CD4-positive, alpha-beta memory T cell (primary cell): ENCODE measurements at regions not wholly inside any gene's neighbourhood (a gene's known extent, or its start where the extent isn't known, plus 50 kb on each side); places are given as distances from the start of the nearest gene placed in this dataset.

Experiments
- CTCF ChIA-PET: fragments of 350-600 bp; sonication (Branson Sonifier 250); formaldehyde crosslinking; loops from one replicate; lab custom pipeline; 2021; ENCODE audit warnings: inconsistent platforms; ENCODE audit not compliant: partially characterized antibody; lab: Charles Lee
- POLR2A ChIA-PET: fragments of 350-600 bp; sonication (Branson Sonifier 250); formaldehyde crosslinking; loops from one replicate; lab custom pipeline; 2021; ENCODE audit not compliant: partially characterized antibody; lab: Charles Lee
- DNase-seq, 5 donors: peaks; one replicate each; pipeline versions ENCODE4 v3.0.0 to v3.0.0-alpha.2; 2020 to 2022; ENCODE audit warnings: mixed read lengths in 1 of 5
- H3K27ac ChIP-seq: one replicate; pipeline ENCODE4 v1.7.0; 2013; ENCODE audit warnings: low read depth, low read length
- H3K27me3 ChIP-seq: 2 replicates; pipeline ENCODE4 v1.7.0; 2013; ENCODE audit warnings: mild to moderate bottlenecking, low read length, moderate library complexity; ENCODE audit not compliant: insufficient read depth
- H3K36me3 ChIP-seq: 2 replicates; pipeline ENCODE4 v1.7.0; 2013; ENCODE audit warnings: mild to moderate bottlenecking, low read length, moderate library complexity; ENCODE audit not compliant: insufficient read depth
- H3K4me1 ChIP-seq: 2 replicates; pipeline ENCODE4 v1.7.0; 2013; ENCODE audit warnings: mild to moderate bottlenecking, low read length, moderate library complexity; ENCODE audit not compliant: insufficient read depth
- H3K4me3 ChIP-seq, 2 donors: one replicate each; pipeline ENCODE4 v1.7.0; 2013; ENCODE audit warnings: low read length in 2 of 2, mild to moderate bottlenecking in 1 of 2
- H3K9me3 ChIP-seq, 2 donors: one replicate each; pipeline ENCODE4 v1.7.0; 2013; ENCODE audit warnings: low read length in 2 of 2, control low read depth in 1 of 2; ENCODE audit not compliant: control insufficient read depth in 1 of 2
- H3K27ac Mint-ChIP-seq, 7 donors: one replicate each; pipeline ENCODE4 v1.8.0; 2020 to 2021; ENCODE audit warnings: mixed read lengths in 7 of 7, mild to moderate bottlenecking in 6 of 7, inconsistent platforms in 3 of 7, moderate library complexity in 3 of 7
- H3K27me3 Mint-ChIP-seq, 2 donors: one replicate each; pipeline ENCODE4 v1.8.0; 2020 to 2021; ENCODE audit warnings: mixed read lengths in 2 of 2
- H3K36me3 Mint-ChIP-seq, 2 donors: one replicate each; pipeline ENCODE4 v1.8.0; 2020 to 2021; ENCODE audit warnings: mixed read lengths in 2 of 2, inconsistent platforms in 1 of 2, mild to moderate bottlenecking in 1 of 2
- H3K4me1 Mint-ChIP-seq, 4 donors: one replicate each; pipeline ENCODE4 v1.8.0; 2020 to 2021; ENCODE audit warnings: mixed read lengths in 4 of 4, mild to moderate bottlenecking in 1 of 4
- H3K4me3 Mint-ChIP-seq, 8 donors: one replicate each; pipeline ENCODE4 v1.8.0; 2020 to 2021; ENCODE audit warnings: mixed read lengths in 8 of 8, mild to moderate bottlenecking in 7 of 8, moderate library complexity in 6 of 8, inconsistent platforms in 3 of 8
- H3K9me3 Mint-ChIP-seq, 8 donors: one replicate each; pipeline ENCODE4 v1.8.0; 2020 to 2021; ENCODE audit warnings: mixed read lengths in 8 of 8, mild to moderate bottlenecking in 5 of 8, inconsistent platforms in 3 of 8, moderate library complexity in 1 of 8
- intact Hi-C: fragments of 100-400 bp; cut with micrococcal nuclease; formaldehyde crosslinking; loops from one replicate; pipeline ENCODE4 v1.15.1; 2023

DNA sequence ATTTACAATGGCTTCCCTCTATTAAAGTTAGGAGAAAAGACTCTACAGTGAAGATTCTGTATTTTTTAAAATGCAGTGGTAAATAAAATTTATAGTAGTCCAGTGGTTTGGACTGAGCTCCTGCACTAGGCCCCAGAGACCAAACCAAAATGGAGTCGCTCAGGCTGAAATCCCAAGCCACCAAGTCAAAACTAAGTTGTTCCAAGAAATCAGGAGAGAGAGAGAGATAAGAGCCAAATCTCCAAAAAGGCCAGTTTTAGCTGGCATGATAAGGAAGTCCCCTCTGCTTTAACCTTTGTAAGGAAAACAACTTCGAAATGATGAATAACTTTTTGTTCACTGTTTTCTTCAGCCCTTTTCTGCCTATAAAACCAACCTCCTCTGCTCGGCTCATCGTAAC, 265.9 kb upstream of the KLF14 start:
- CTCF ChIA-PET: interaction anchor here (0.9 to 6.6 kb wide), 4 partner anchors 8 to 102 kb away, joined by 3 to 48 read pairs (median 26); no protein-coding TSS in a partner anchor
- Mint-ChIP-seq H3K4me1 (peaks cover 62 to 91% (median 76%) of the 10 kb centered on the region in 4 donors), H3K27ac (peak overlapping the region in 5 of 7 donors; percentile 47 to 92 (median 61)), H3K9me3 (peaks cover 0 to 4% (median 0%) of the 10 kb centered on the region in 8 donors), H3K27me3 (no peaks in the 10 kb centered on the region), H3K36me3 (peaks cover 23 to 51% of the 10 kb centered on the region in 2 donors), H3K4me3 (peak overlapping the region in 3 of 8 donors; percentile 8 to 50 (median 33))
- no peak for DNase-seq
- Histone ChIP-seq H3K27ac (no peak overlapping the region), H3K27me3 (no peaks in the 10 kb centered on the region), H3K9me3 (no peaks in the 10 kb centered on the region), H3K4me3 (no peak overlapping the region), H3K4me1 (peaks cover 82% of the 10 kb centered on the region), H3K36me3 (no peaks in the 10 kb centered on the region)
- POLR2A ChIA-PET: interaction anchor here (0.6 to 1.6 kb wide), 5 partner anchors 9 to 104 kb away, joined by 3 to 4 read pairs (median 3); no protein-coding TSS in a partner anchor
- intact Hi-C loops: no loop called here

DNA sequence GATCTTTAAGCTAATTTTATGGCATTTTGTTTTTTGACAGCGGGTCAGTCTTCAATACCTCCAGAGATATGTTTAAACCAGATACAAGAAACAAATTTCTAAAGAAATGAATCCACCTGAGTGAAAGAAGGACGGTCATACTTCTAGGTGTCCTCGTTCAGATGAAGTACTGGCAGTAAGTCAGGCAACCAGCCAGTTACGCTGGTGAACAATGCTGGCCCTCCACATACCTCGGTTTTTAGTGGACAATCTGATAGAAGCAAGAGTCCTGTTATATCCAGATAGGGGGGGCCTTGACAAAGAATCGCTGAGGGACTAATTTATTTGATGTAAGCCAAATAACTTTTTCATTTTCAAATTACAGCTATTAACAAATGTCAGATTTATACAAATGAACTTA, 266.4 kb upstream of the KLF14 start:
- Mint-ChIP-seq H3K4me3 (peak overlapping the region in 3 of 8 donors; percentile 8 to 50 (median 13)), H3K36me3 (peaks cover 26 to 52% of the 10 kb centered on the region in 2 donors), H3K27ac (peak overlapping the region in 5 of 7 donors; percentile 47 to 92 (median 61)), H3K27me3 (no peaks in the 10 kb centered on the region), H3K4me1 (peaks cover 60 to 91% (median 76%) of the 10 kb centered on the region in 4 donors), H3K9me3 (peaks cover 0 to 4% (median 0%) of the 10 kb centered on the region in 8 donors)
- no peak for DNase-seq
- ChIA-PET POLR2A (interaction anchor here (0.6 to 1.2 kb wide), 4 partner anchors 9 to 87 kb away, joined by 3 to 4 read pairs (median 3); no protein-coding TSS in a partner anchor), CTCF (interaction anchor here (0.9 to 6.6 kb wide), 5 partner anchors 7 to 102 kb away, joined by 3 to 48 read pairs (median 9); no protein-coding TSS in a partner anchor)
- Histone ChIP-seq H3K36me3 (no peaks in the 10 kb centered on the region), H3K4me3 (no peak overlapping the region), H3K4me1 (peaks cover 82% of the 10 kb centered on the region), H3K27ac (no peak overlapping the region), H3K27me3 (no peaks in the 10 kb centered on the region), H3K9me3 (no peaks in the 10 kb centered on the region)
- intact Hi-C loops: no loop called here

DNA sequence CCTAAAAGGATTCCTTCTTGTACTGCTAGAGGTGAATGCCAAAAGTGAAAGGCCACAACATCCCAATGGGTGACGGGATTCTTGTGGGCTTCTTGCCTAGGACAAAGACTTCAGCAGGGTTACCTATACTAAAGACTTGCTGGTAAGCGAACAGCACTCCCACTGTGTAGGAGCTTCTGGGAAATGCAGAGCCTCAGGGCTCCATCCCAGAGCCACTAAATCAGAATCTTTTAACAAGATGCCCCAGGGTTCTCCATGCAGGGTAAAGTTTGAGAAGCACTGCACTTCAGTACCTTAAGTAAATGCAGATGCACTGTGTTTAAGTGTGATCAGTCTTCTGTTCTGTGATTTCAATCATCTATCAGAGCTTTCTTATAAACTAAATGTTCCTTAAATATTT, 266.9 kb upstream of the KLF14 start:
- intact Hi-C loops: no loop called here
- ChIA-PET CTCF (interaction anchor here (0.6 to 6.6 kb wide), 6 partner anchors 7 to 103 kb away, joined by 3 to 48 read pairs (median 6); no protein-coding TSS in a partner anchor), POLR2A (interaction anchor here (0.6 to 1.2 kb wide), 3 partner anchors 9 to 11 kb away, joined by 3 to 4 read pairs (median 3); no protein-coding TSS in a partner anchor)
- Mint-ChIP-seq H3K9me3 (peaks cover 0 to 4% (median 0%) of the 10 kb centered on the region in 8 donors), H3K4me3 (peak overlapping the region in 1 of 8 donors; percentile 35), H3K27ac (peak overlapping the region in 3 of 7 donors; percentile 3 to 92 (median 47)), H3K36me3 (peaks cover 29 to 55% of the 10 kb centered on the region in 2 donors), H3K27me3 (no peaks in the 10 kb centered on the region), H3K4me1 (peaks cover 58 to 91% (median 74%) of the 10 kb centered on the region in 4 donors)
- DNase-seq: no peak
- H3K36me3 ChIP-seq: no peaks in the 10 kb centered on the region
- no peak overlapping the region for H3K4me3 ChIP-seq
- no peaks in the 10 kb centered on the region for H3K27me3 ChIP-seq
- H3K9me3 ChIP-seq: no peaks in the 10 kb centered on the region
- no peak overlapping the region for H3K27ac ChIP-seq
- H3K4me1 ChIP-seq: peaks cover 78% of the 10 kb centered on the region

DNA sequence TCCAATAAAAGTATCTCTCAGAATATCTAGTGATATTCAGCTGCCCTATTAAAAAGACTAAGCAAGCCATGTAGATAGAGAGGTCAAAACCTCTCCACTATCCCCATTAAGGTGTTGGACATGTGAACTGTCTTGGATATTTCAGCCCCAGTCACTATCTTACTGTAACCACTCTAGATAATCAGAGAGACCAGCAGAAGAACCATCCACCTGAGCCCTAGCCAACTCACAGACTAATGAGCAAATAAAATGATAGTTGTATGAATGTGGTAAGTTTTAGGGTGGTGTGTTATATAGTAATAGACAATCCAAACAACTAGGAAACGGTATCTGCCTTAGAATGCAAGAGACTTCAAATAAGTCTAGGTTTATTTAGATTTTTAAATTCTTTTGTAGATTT, 268.6 kb upstream of the KLF14 start:
- Histone ChIP-seq H3K9me3 (no peaks in the 10 kb centered on the region), H3K4me1 (peaks cover 75% of the 10 kb centered on the region), H3K36me3 (no peaks in the 10 kb centered on the region), H3K27me3 (no peaks in the 10 kb centered on the region), H3K27ac (no peak overlapping the region), H3K4me3 (no peak overlapping the region)
- ChIA-PET CTCF (interaction anchor here (1.3 to 6.6 kb wide), 7 partner anchors 9 to 105 kb away, joined by 3 to 48 read pairs (median 3); no protein-coding TSS in a partner anchor), POLR2A (interaction anchor here (1.1 to 1.4 kb wide), 2 partner anchors 89 to 107 kb away, joined by 3 read pairs; no protein-coding TSS in a partner anchor)
- no peak overlapping the region for H3K4me3 Mint-ChIP-seq
- no peak for DNase-seq
- H3K36me3 Mint-ChIP-seq: peaks cover 29 to 51% of the 10 kb centered on the region in 2 donors
- peak overlapping the region in 4 of 7 donors; percentile 41 to 60 (median 55) for H3K27ac Mint-ChIP-seq
- intact Hi-C loops: loop anchor here (1.0 kb wide), 1 partner anchor 8 kb away; no protein-coding TSS in a partner anchor
- H3K9me3 Mint-ChIP-seq: peaks cover 0 to 4% (median 0%) of the 10 kb centered on the region in 8 donors
- H3K27me3 Mint-ChIP-seq: no peaks in the 10 kb centered on the region
- peaks cover 52 to 90% (median 70%) of the 10 kb centered on the region in 4 donors for H3K4me1 Mint-ChIP-seq

GRCh38 chr7:131003634-131004033, 269.6 kb upstream of the KLF14 start:
- peaks cover 75% of the 10 kb centered on the region for H3K4me1 ChIP-seq
- Mint-ChIP-seq H3K27ac (peak overlapping the region in 2 of 7 donors; percentile 12 to 74), H3K36me3 (peaks cover 29 to 47% of the 10 kb centered on the region in 2 donors), H3K27me3 (no peaks in the 10 kb centered on the region), H3K9me3 (peaks cover 0 to 4% (median 0%) of the 10 kb centered on the region in 8 donors), H3K4me1 (peaks cover 51 to 90% (median 69%) of the 10 kb centered on the region in 4 donors), H3K4me3 (peak overlapping the region in 1 of 8 donors; percentile 22)
- no peaks in the 10 kb centered on the region for H3K27me3 ChIP-seq
- no peak for DNase-seq
- intact Hi-C loops: no loop called here
- H3K9me3 ChIP-seq: no peaks in the 10 kb centered on the region
- no peak overlapping the region for H3K4me3 ChIP-seq
- ChIA-PET CTCF (interaction anchor here (1.0 to 6.6 kb wide), 9 partner anchors 10 to 130 kb away, joined by 3 to 48 read pairs (median 5); no protein-coding TSS in a partner anchor), POLR2A (interaction anchor here (1.1 to 1.8 kb wide), 5 partner anchors 8 to 106 kb away, joined by 3 to 7 read pairs (median 3); no protein-coding TSS in a partner anchor)
- no peaks in the 10 kb centered on the region for H3K36me3 ChIP-seq
- no peak overlapping the region for H3K27ac ChIP-seq

GRCh38 chr7:131004371-131004770, 270.4 kb upstream of the KLF14 start:
- Histone ChIP-seq H3K27me3 (no peaks in the 10 kb centered on the region), H3K27ac (no peak overlapping the region), H3K4me3 (no peak overlapping the region), H3K9me3 (no peaks in the 10 kb centered on the region), H3K36me3 (no peaks in the 10 kb centered on the region), H3K4me1 (peaks cover 75% of the 10 kb centered on the region)
- intact Hi-C loops: no loop called here
- ChIA-PET CTCF (interaction anchor here (1.0 to 6.6 kb wide), 8 partner anchors 8 to 131 kb away, joined by 3 to 48 read pairs (median 4); no protein-coding TSS in a partner anchor), POLR2A (interaction anchor here (0.6 to 1.8 kb wide), 4 partner anchors 9 to 47 kb away, joined by 3 to 7 read pairs (median 4); no protein-coding TSS in a partner anchor)
- H3K4me3 Mint-ChIP-seq: peak overlapping the region in 1 of 8 donors; percentile 36
- no peak for DNase-seq
- H3K27ac Mint-ChIP-seq: peak overlapping the region in 5 of 7 donors; percentile 12 to 78 (median 56)
- H3K9me3 Mint-ChIP-seq: peaks cover 0 to 2% (median 0%) of the 10 kb centered on the region in 8 donors
- no peaks in the 10 kb centered on the region for H3K27me3 Mint-ChIP-seq
- peaks cover 29 to 41% of the 10 kb centered on the region in 2 donors for H3K36me3 Mint-ChIP-seq
- peaks cover 50 to 90% (median 70%) of the 10 kb centered on the region in 4 donors for H3K4me1 Mint-ChIP-seq
